Inferior parietal cortex (tissue), 1 donor: ENCODE measurements at regions not wholly inside any gene's neighbourhood (a gene's known extent, or its start where the extent isn't known, plus 50 kb on each side); places are given as distances from the start of the nearest gene placed in this dataset.
A peak's percentile ranks its signal among the peaks of the same experiment; 100 is the strongest.

ENCODE experiments used
- DNase-seq: peaks from one replicate; pipeline ENCODE4 v3.0.0-alpha.2; 2016; ENCODE audit errors: extremely low spot score

- no peak for DNase-seq
Measured at GRCh38 chr15:93880358-93880757, 351.0 kb upstream of the MCTP2 start.

DNA sequence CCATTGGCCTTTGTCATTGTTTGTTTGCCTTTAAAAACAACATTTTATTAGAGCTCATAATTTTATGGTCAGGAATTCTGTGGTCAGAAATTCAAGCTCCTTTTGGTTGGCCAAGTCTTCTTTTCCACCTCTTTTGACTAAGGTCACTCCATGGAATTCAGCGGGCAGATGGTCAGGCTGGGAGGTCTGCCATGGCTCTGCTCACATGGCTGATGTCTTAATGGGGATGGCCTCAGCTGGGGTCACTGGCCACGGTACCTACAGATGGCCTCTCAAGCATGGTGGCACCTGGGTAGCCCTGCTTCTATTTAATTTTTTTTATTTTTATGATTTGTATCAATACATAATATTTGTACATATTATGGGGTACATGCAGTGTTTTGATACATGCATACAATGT, 360.8 kb upstream of the MCTP2 start:
- DNase-seq, result no peak

DNA sequence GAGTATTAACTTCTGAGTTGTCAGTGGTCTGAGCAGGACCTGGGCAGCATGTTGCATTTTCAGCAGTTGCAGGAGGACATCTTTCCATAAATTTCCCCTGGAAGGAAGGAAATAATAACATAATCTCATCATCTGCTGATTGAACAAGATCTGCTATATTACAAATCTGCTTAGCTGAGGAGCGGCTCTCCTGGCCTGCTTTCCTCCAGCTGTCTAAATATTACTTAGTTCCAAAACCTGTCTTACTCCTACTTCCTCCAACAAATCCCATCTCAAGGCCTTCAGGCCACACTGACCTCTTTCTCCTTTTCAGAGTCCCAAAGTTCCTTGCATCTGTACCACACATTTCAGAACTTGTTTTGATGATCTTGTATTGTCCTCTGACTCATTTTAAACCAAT, 364.4 kb upstream of the MCTP2 start:
- DNase-seq, result no peak

DNA sequence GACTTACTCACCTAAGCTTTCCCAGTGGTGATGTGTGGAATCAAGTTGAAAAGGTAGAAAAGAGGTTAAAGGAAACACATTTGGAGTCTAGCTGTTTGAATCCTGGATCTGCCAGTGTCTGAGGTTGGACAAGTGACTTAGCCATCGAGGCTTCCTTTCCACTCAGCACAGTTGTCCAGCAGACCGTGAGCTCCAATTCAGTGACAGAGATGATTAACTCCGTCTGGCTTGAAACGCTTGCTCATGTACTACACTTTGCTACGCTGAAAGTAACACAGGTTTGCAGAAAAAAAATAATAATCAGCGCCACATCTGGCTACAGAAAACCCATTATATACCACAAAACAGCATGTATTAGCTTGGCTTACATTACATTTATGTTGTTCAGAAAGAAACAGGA, 364.9 kb upstream of the MCTP2 start:
- no peak for DNase-seq

DNA sequence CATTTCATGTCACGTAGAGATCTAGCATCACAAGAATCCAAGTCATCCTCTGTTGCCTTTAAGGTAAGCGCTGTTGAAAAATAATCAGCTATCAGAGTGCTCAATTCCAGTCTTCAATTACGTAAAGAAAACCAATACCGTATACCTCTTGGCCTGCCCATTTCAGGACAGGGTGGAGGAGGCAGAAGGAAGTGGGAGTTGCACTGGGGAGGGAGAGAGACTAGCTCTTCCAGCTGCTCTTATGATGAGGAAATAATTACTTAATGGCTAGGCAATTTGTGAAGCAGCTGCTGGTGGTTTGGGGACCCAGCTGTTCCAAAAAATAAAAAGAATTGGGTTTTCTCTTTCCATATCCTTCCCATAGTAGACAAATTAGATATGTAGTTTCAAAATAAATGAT, 365.8 kb upstream of the MCTP2 start:
- DNase-seq, result no peak

GRCh38 chr15:93862791-93863190, 368.6 kb upstream of the MCTP2 start:
- peak; percentile 7 for DNase-seq

DNA sequence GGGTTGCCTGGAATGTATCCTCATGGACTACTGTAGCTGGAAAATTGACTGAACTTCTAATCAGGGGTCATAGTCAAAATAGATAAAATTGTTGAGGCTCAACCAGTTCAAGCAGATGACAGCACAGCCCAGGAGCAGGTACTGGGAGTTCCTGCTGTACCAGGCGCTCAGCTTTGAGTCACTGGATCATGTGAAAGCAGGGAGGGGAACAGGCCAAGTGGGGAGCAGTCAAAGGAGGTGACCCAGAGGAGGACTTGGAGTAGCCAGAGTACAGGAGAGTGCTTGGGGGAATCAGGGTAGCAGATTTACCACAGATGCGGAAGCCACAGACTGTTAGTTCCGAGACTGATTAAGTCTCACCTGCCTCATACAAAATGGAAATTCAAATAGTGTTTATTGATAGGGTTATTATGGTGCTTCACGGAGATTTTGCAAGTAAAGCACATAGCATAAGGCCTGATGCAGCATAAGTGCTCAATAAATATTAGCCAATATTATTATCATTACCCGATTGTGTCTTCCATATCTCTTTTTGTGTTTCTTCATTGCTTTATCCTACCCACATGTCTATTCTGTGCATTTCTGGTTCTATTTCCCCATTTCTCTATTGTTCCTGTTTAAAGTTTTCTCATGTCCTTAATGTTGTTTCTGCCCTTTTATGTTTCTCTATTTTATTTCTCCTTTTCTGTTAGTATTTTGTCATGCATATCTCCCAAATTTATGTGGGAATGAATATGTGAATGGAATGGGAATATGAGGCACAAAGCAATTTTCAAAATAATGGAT, 369.2 kb upstream of the MCTP2 start:
- no peak for DNase-seq

- no peak for DNase-seq
Measured at GRCh38 chr15:93861413-93861812, 369.9 kb upstream of the MCTP2 start.

DNA sequence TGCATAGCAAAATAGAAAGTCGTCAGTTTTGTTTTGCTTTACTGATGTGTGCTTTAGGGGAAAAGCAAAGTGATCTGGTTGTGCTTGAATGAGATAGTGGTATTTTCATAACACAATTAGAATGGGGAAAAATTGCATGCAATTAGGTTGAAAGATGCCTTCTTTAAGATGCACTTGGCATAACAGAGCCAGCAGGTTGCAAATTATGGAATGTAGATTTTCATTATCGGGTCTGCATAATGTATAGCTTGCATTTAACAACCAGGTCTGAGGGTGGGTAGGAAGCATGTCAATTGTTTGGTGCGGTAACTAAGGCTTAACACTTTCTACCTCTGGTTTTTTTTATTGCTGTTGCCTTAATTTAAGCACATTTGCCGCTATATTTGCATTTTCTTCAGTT, 370.7 kb upstream of the MCTP2 start:
- DNase-seq, result no peak

GRCh38 chr15:93859176-93859575, 372.2 kb upstream of the MCTP2 start:
- DNase-seq, result no peak

DNA sequence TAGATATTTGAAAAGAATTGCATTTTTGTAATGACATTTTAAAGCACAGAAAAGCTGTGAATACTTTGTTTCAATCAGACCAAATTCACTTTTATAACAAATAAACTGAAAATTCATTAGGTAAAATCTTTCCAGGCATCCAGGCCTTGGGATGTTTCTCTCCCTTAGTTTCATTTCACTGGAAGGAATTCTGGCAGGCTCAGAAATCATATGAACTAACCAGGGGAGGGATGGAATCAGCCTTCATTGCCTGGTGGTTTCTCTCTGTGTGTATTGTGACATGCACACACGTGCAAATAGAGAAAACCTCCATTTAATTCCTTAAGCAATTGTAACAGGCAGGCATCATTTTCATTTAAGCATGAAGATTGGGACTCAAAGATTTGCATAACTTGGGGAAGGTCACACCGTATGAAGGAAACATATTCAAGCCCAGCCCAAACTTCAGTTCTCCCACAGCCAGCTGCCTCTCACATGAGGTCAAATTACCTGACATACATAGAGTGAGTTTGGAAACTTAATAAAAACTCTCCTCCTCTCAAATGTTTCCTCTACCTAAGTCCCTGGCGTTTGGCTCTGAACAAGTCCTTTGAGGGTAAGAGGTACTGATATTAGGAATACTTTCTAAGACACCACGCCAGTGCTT, 376.1 kb upstream of the MCTP2 start:
- DNase-seq, result no peak

GRCh38 chr15:93854088-93854487, 377.3 kb upstream of the MCTP2 start:
- DNase-seq, result no peak

DNA sequence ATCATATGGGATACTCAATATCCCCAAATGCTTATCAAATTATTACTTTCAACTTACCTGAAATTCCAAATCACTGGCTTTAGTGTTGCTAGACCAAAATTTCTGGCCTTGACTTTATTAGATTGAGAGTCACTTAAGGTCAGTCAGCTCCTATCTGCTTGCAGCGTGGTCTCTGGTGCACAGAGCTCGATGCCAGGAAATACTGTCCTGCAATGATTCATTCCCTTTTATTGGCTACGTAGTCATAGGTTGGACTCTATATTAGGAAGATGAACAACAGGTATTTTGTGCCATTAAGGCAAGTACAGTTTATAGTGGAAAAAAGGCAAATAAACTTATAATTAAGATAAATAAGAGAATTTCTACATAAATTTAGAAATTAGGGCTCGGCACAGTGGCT, 378.6 kb upstream of the MCTP2 start:
- no peak for DNase-seq

GRCh38 chr15:93848490-93848889, 382.9 kb upstream of the MCTP2 start:
- DNase-seq, result no peak

- DNase-seq, result no peak
Measured at GRCh38 chr15:93848076-93848475, 383.3 kb upstream of the MCTP2 start.

DNA sequence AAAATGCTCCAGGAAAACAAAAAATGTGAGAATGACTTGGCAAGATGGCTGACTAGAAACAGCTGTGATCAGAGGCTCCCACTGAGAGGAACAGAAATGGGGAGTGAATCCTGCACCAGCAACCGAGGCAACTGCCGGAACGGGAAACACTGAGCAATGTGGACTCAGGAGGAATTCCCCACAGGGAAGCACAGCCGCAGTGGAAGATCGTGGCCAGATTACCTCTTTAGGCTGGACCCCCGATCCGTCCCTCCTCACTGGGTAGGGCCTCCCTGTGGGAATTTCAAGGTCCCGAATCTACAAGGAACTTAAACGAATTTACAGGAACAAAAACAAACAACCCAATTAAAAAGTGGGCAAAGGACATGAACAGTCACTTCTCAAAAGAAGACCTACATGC, 385.2 kb upstream of the MCTP2 start:
- DNase-seq, result no peak

DNA sequence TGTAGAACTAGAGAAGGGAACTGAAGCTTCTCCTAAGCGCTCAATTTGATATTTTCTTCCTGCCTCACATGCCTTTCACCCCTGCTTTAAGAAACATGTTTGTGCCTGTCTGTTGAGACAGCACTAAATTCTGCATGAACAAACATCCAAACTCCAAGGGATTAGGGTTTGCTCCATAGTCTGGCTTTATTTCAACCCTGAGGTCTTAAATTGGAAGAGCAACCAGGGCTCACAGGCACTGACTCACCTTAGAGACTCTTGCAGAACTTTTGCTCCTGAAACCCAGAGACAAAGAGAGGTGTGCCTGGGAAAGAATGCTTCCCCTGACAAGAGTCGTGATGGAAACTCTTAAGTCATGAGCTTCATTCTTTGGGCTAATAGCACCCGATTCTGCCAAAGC, 393.9 kb upstream of the MCTP2 start:
- DNase-seq, result no peak

GRCh38 chr15:93835344-93835743, 396.0 kb upstream of the MCTP2 start:
- DNase-seq, result no peak

GRCh38 chr15:93831641-93832040, 399.7 kb upstream of the MCTP2 start:
- DNase-seq, result no peak

DNA sequence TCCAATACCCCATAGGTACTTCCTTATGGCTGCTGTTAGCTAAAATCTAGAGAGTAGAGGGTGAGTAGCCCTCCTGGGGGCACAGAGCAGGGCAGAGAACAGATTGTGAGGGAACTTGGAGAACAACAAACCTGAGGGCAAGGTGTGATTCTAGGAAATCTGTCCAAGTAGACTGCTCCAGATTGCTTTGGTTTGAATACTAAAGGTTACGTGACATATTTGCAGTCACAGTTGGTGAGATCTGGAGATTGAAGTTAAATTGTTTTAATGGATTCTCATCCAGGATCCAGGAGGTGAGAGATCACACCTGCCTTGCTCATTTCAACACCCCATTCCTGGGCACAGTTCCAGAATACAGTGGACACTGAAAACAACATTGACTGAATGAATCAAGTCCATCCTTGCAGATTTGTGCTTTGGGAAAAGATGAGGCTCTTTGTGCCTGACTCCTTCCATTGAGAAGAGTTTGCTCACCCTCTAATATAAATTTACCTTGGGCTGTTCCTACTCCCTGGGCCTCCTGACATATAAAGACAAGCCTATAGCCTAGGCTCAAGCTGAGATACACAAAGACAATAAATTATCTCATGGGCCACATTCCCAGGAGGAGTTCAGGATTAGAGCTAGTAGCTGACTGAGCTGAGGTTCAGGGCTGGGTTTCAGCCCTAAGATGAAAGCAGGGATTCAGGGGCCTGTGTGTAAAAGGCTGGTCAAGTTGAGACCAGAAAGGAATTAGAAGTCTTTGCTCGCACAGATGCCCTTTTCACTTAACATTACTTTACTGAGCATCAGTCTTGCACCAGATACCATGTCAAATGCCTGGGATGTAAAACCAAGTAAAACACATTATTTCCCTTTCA, 400.9 kb upstream of the MCTP2 start:
- no peak for DNase-seq

GRCh38 chr15:93829115-93829870, 402.1 kb upstream of the MCTP2 start:
- DNase-seq, result peak; percentile 32

- no peak for DNase-seq
Measured at GRCh38 chr15:93826790-93827189, 404.6 kb upstream of the MCTP2 start.
